ENCODE measurements at regions not wholly inside any gene's neighbourhood (a gene's known extent, or its start where the extent isn't known, plus 50 kb on each side); places are given as distances from the start of the nearest gene placed in this dataset.

- no peak overlapping the region for H3K4me3 ChIP-seq (replicated peaks in 1 of 3; ENCODE audit: insufficient read depth in 1 of 3, low read depth in 2 of 3, low read length in 3 of 3)
- TF ChIP-seq, protein P1, sequence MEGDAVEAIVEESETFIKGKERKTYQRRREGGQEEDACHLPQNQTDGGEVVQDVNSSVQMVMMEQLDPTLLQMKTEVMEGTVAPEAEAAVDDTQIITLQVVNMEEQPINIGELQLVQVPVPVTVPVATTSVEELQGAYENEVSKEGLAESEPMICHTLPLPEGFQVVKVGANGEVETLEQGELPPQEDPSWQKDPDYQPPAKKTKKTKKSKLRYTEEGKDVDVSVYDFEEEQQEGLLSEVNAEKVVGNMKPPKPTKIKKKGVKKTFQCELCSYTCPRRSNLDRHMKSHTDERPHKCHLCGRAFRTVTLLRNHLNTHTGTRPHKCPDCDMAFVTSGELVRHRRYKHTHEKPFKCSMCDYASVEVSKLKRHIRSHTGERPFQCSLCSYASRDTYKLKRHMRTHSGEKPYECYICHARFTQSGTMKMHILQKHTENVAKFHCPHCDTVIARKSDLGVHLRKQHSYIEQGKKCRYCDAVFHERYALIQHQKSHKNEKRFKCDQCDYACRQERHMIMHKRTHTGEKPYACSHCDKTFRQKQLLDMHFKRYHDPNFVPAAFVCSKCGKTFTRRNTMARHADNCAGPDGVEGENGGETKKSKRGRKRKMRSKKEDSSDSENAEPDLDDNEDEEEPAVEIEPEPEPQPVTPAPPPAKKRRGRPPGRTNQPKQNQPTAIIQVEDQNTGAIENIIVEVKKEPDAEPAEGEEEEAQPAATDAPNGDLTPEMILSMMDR (CRISPR knock-in tag; IDR thresholded peaks at IDR 0.05), result no peak
- no peak for TF ChIP-seq ZMYM2 (CRISPR knock-in tag; IDR thresholded peaks at IDR 0.05)
- in situ Hi-C loops (cut with HindIII; ENCODE audit: extremely low pct_ligation_motif_present, low pct_unique_long_range_greater_than_20kb), result no loop called here
- no peaks in the 10 kb centered on the region; a peak in 1 of 5 replicates for H3K27me3 ChIP-seq (ENCODE audit: control insufficient read depth in 1 of 2, insufficient read depth in 2 of 2, low read length in 2 of 2)
- H3K36me3 ChIP-seq (replicated peaks in 1 of 2; ENCODE audit: control insufficient read depth in 1 of 2, insufficient read depth in 2 of 2, low read length in 2 of 2), result no peaks in the 10 kb centered on the region
- H3K9ac ChIP-seq (ENCODE audit: insufficient read depth, low read depth, low read length), result no peak overlapping the region
- no peak overlapping the region for H3K27ac ChIP-seq (ENCODE audit: extremely low read length, insufficient read depth, low read length)
- BruUV-seq (replicated peaks), result no TSS peak
- ATAC-seq (no peak), DNase-seq (ENCODE audit: low spot score) (no peak), FAIRE-seq (no peak)
- ChIA-PET POLR2A (no interaction called here), CTCF (ENCODE audit: low intra/inter-chr PET ratio, low total read pairs) (no interaction called here)
- no peaks in the 10 kb centered on the region for H3K9me3 ChIP-seq (ENCODE audit: low read length)
- H3K4me1 ChIP-seq (ENCODE audit: insufficient read depth, low read length), result no peaks in the 10 kb centered on the region
- H2AFZ ChIP-seq (ENCODE audit: low read length), result no peak overlapping the region
- intact Hi-C loops (cut with micrococcal nuclease; ENCODE audit: unreplicated experiment), result no loop called here
- no peaks in the 10 kb centered on the region for H4K20me1 ChIP-seq (ENCODE audit: insufficient read depth, low read length)
- no peak overlapping the region for H3K4me2 ChIP-seq (ENCODE audit: low read depth, low read length)
- no peaks in the 10 kb centered on the region for H3K79me2 ChIP-seq (ENCODE audit: insufficient read depth, low read length)
- WGBS (ENCODE audit: low lambda C conversion rate), result 17% methylated on average over 3 of the region's 3 CpGs
Measured at GRCh38 chr4:102403116-102403515, 57.8 kb upstream of the SLC39A8 start.

- 0% methylated on average over 1 of the region's 1 CpG for WGBS (ENCODE audit: low lambda C conversion rate)
- ATAC-seq, result no peak
- TF ChIP-seq TBL1XR1 (IDR thresholded peaks at IDR 0.05; ENCODE audit: borderline replicate concordance, low read length, partially characterized antibody), result no peak
- no peak for TF ChIP-seq IKZF1 (IDR thresholded peaks at IDR 0.05)
- no peak for TF ChIP-seq POLR2AphosphoS2 (IDR thresholded peaks at IDR 0.05; ENCODE audit: low read depth, low read length)
- no peak for TF ChIP-seq TCF7 (IDR thresholded peaks at IDR 0.05; ENCODE audit: low read depth)
- no peak for TF ChIP-seq ZNF609 (CRISPR knock-in tag; IDR thresholded peaks at IDR 0.05; ENCODE audit: borderline replicate concordance)
- TF ChIP-seq ZNF121 (CRISPR knock-in tag; IDR thresholded peaks at IDR 0.05), result no peak
- TF ChIP-seq ZNF232 (CRISPR knock-in tag; IDR thresholded peaks at IDR 0.05; ENCODE audit: borderline replicate concordance), result no peak
- TF ChIP-seq ZNF12 (CRISPR knock-in tag; IDR thresholded peaks at IDR 0.05), result no peak
- no peak for TF ChIP-seq NCOA1 (CRISPR knock-in tag; IDR thresholded peaks at IDR 0.05)
- TF ChIP-seq SMAD9 (CRISPR knock-in tag; IDR thresholded peaks at IDR 0.05), result no peak
- no peak for TF ChIP-seq ZNF576 (CRISPR knock-in tag; IDR thresholded peaks at IDR 0.05)
- no peak for TF ChIP-seq NFIB (CRISPR knock-in tag; IDR thresholded peaks at IDR 0.05; ENCODE audit: borderline replicate concordance)
Measured at GRCh38 chr4:102404431-102404969, 59.2 kb upstream of the SLC39A8 start.

More at GRCh38 chr4:102404431-102404969, 59.2 kb upstream of the SLC39A8 start:
- Histone ChIP-seq H3K27me3 (ENCODE audit: control insufficient read depth in 1 of 2, insufficient read depth in 2 of 2, low read length in 2 of 2) (no peaks in the 10 kb centered on the region; a peak in 1 of 5 replicates), H3K36me3 (replicated peaks in 1 of 2; ENCODE audit: control insufficient read depth in 1 of 2, insufficient read depth in 2 of 2, low read length in 2 of 2) (no peaks in the 10 kb centered on the region), H3K4me2 (ENCODE audit: low read depth, low read length) (no peak overlapping the region), H3K27ac (ENCODE audit: extremely low read length, insufficient read depth, low read length) (no peak overlapping the region), H4K20me1 (ENCODE audit: insufficient read depth, low read length) (no peaks in the 10 kb centered on the region), H3K4me3 (replicated peaks in 1 of 3; ENCODE audit: insufficient read depth in 1 of 3, low read depth in 2 of 3, low read length in 3 of 3) (no peak overlapping the region), H3K9me3 (ENCODE audit: low read length) (no peaks in the 10 kb centered on the region), H3K79me2 (ENCODE audit: insufficient read depth, low read length) (no peaks in the 10 kb centered on the region), H2AFZ (ENCODE audit: low read length) (no peak overlapping the region), H3K4me1 (ENCODE audit: insufficient read depth, low read length) (no peaks in the 10 kb centered on the region), H3K9ac (ENCODE audit: insufficient read depth, low read depth, low read length) (no peak overlapping the region)
- POLR2A ChIA-PET, result no interaction called here
- DNase-seq (ENCODE audit: low spot score) (no peak), FAIRE-seq (no peak)
- in situ Hi-C loops (cut with HindIII; ENCODE audit: extremely low pct_ligation_motif_present, low pct_unique_long_range_greater_than_20kb) (no loop called here), intact Hi-C loops (cut with micrococcal nuclease; ENCODE audit: unreplicated experiment) (no loop called here)
- BruUV-seq (replicated peaks), result no TSS peak
- CTCF ChIA-PET (ENCODE audit: low intra/inter-chr PET ratio, low total read pairs), result no interaction called here

Measured in HepG2 (cell line).